ENCODE measurements at regions not wholly inside any gene's neighbourhood (a gene's known extent, or its start where the extent isn't known, plus 50 kb on each side); places are given as distances from the start of the nearest gene placed in this dataset.

- TF ChIP-seq POLR2AphosphoS5 (IDR thresholded peaks at IDR 0.05; ENCODE audit: insufficient read depth in 1 of 2, low read depth in 1 of 2) (no peak), CTCF (IDR thresholded peaks at IDR 0.05) (no peak), POLR2A (IDR thresholded peaks at IDR 0.05) (no peak)
Measured at GRCh38 chr4:141843136-141843535, 206.8 kb downstream of the IL15 start.

Measured in vagina (tissue), 2 donors.